Neutrophil (primary cell): ENCODE measurements at regions not wholly inside any gene's neighbourhood (a gene's known extent, or its start where the extent isn't known, plus 50 kb on each side); places are given as distances from the start of the nearest gene placed in this dataset.

Source experiments
- H3K27ac ChIP-seq: fragments of 200-600 bp; sonication (generic); 2 replicates; pipeline ENCODE4 v1.5.1; 2016; ENCODE audit warnings: mild to moderate bottlenecking, moderate library complexity
- H3K27me3 ChIP-seq: fragments of 200-600 bp; sonication (generic); 2 replicates; pipeline ENCODE4 v1.6.0; 2016; ENCODE audit warnings: mild to moderate bottlenecking
- H3K36me3 ChIP-seq: fragments of 200-600 bp; sonication (generic); 2 replicates; pipeline ENCODE4 v1.5.1; 2017
- H3K4me1 ChIP-seq, 2 experiments: fragments of 200-600 bp in 1 of 2; sonication (generic) in 1 of 2; 1 replicate in 1 of 2; 2 replicates in 1 of 2; pipeline versions ENCODE4 v1.5.1 to v1.6.1; 2013 to 2016; ENCODE audit warnings: low read depth in 1 of 2, low read length in 1 of 2, mild to moderate bottlenecking in 1 of 2, moderate library complexity in 1 of 2; ENCODE audit not compliant: control insufficient read depth in 1 of 2, insufficient read depth in 1 of 2
- H3K4me3 ChIP-seq, 2 experiments: fragments of 200-600 bp in 1 of 2; sonication (generic) in 1 of 2; 1 replicate in 1 of 2; 2 replicates in 1 of 2; pipeline ENCODE4 v1.5.1; 2013 to 2016; ENCODE audit warnings: low read depth in 1 of 2, low read length in 1 of 2, mild to moderate bottlenecking in 1 of 2, moderate library complexity in 1 of 2
- H3K9me3 ChIP-seq: fragments of 200-600 bp; sonication (generic); 2 replicates; pipeline ENCODE4 v1.5.1; 2016
- TF ChIP-seq, protein P1 (sequence below): fragments of 200-600 bp; sonication (generic); IDR thresholded peaks from 2 replicates; pipeline ENCODE4 v1.5.1; 2016; ENCODE audit warnings: antibody characterized with exemption

DNA sequence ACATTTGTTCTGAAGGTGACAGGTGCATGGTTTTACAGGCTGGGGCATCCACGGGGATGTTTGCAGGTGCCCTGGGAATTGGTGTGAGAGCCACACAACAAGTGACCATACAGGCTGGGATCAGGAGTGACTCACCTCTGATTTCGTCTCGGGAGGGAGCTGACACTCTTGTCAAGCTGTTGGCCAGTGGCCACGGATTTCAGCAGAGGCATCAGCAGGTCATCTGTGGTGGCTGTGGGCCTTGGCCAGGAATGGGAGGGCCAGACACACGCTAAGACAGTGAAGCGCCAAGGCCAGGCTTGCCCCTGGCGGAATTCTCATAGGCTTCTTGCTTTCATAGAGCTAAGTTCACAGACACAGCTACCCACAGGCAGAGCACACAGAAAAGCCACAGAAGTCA is 108.6 kb downstream of the HSPH1 start:
- Histone ChIP-seq H3K4me3 (no peak overlapping the region), H3K9me3 (no peaks in the 10 kb centered on the region), H3K36me3 (no peaks in the 10 kb centered on the region), H3K27me3 (peaks cover 22% of the 10 kb centered on the region), H3K27ac (no peak overlapping the region), H3K4me1 (no peaks in the 10 kb centered on the region)
- TF ChIP-seq, protein P1, sequence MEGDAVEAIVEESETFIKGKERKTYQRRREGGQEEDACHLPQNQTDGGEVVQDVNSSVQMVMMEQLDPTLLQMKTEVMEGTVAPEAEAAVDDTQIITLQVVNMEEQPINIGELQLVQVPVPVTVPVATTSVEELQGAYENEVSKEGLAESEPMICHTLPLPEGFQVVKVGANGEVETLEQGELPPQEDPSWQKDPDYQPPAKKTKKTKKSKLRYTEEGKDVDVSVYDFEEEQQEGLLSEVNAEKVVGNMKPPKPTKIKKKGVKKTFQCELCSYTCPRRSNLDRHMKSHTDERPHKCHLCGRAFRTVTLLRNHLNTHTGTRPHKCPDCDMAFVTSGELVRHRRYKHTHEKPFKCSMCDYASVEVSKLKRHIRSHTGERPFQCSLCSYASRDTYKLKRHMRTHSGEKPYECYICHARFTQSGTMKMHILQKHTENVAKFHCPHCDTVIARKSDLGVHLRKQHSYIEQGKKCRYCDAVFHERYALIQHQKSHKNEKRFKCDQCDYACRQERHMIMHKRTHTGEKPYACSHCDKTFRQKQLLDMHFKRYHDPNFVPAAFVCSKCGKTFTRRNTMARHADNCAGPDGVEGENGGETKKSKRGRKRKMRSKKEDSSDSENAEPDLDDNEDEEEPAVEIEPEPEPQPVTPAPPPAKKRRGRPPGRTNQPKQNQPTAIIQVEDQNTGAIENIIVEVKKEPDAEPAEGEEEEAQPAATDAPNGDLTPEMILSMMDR: no peak

DNA sequence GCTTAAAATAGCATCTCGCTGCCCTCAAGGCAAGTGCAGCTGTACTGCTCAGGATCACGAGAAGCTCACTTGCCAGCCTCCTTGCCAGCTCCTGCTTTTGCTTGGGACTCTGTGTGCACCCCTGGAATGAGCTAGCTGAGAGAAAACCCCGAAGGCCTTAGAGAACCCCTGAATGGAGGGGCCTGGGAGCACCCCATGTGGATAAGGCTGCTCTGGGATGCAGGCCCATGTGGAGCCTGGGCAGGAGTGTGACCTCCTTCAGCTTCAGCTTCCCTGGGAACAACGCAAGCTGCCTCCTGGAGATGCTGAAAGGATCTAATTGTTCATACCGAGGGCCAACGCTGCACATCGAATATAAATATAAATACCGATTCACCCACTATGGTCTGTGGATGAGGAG is 109.2 kb downstream of the HSPH1 start:
- no peak overlapping the region for H3K4me3 ChIP-seq
- no peak overlapping the region for H3K27ac ChIP-seq
- peaks cover 18% of the 10 kb centered on the region for H3K27me3 ChIP-seq
- no peaks in the 10 kb centered on the region for H3K36me3 ChIP-seq
- TF ChIP-seq, protein P1: no peak
- H3K4me1 ChIP-seq: no peaks in the 10 kb centered on the region
- no peaks in the 10 kb centered on the region for H3K9me3 ChIP-seq

GRCh38 chr13:31051999-31052398 is 109.7 kb downstream of the HSPH1 start:
- no peaks in the 10 kb centered on the region for H3K36me3 ChIP-seq

GRCh38 chr13:31050486-31051400 is 111.0 kb downstream of the HSPH1 start:
- TF ChIP-seq, protein P1: no peak
- H3K4me1 ChIP-seq: no peaks in the 10 kb centered on the region

More at GRCh38 chr13:31051999-31052398, 109.7 kb downstream of the HSPH1 start:
- TF ChIP-seq, protein P1: no peak
- Histone ChIP-seq H3K27ac (no peak overlapping the region), H3K27me3 (peaks cover 19% of the 10 kb centered on the region), H3K9me3 (no peaks in the 10 kb centered on the region), H3K4me3 (no peak overlapping the region), H3K4me1 (no peaks in the 10 kb centered on the region)

GRCh38 chr13:31049833-31050232 is 111.9 kb downstream of the HSPH1 start:
- Histone ChIP-seq H3K27me3 (peaks cover 26% of the 10 kb centered on the region), H3K4me3 (no peak overlapping the region), H3K36me3 (no peaks in the 10 kb centered on the region), H3K4me1 (no peaks in the 10 kb centered on the region), H3K9me3 (no peaks in the 10 kb centered on the region), H3K27ac (no peak overlapping the region)
- TF ChIP-seq, protein P1: no peak

More at GRCh38 chr13:31050486-31051400, 111.0 kb downstream of the HSPH1 start:
- Histone ChIP-seq H3K27me3 (peaks cover 19% of the 10 kb centered on the region), H3K36me3 (no peaks in the 10 kb centered on the region), H3K9me3 (no peaks in the 10 kb centered on the region), H3K4me3 (no peak overlapping the region), H3K27ac (no peak overlapping the region)
